H9 (cell line): ENCODE measurements at regions not wholly inside any gene's neighbourhood (a gene's known extent, or its start where the extent isn't known, plus 50 kb on each side); places are given as distances from the start of the nearest gene placed in this dataset.

Source experiments
- DNase-seq: peaks from one replicate; pipeline ENCODE4 v3.0.0-alpha.2; 2017
- H2AFZ ChIP-seq: one replicate; pipeline ENCODE4 v1.6.1; 2013; ENCODE audit warnings: mild to moderate bottlenecking, low read length, control low read depth, moderate library complexity
- H2AK5ac ChIP-seq: 2 replicates; pipeline ENCODE4 v1.6.1; 2013; ENCODE audit warnings: low read length, control low read depth, mixed read lengths; ENCODE audit not compliant: insufficient read length
- H2BK120ac ChIP-seq: one replicate; pipeline ENCODE4 v1.6.1; 2013; ENCODE audit warnings: low read depth, mild to moderate bottlenecking, low read length, control low read depth, inconsistent platforms; ENCODE audit not compliant: poor library complexity, severe bottlenecking
- H2BK12ac ChIP-seq: 2 replicates; pipeline ENCODE4 v1.6.1; 2013; ENCODE audit warnings: low read length, control low read depth, mixed read lengths, low read depth; ENCODE audit not compliant: insufficient read length
- H2BK15ac ChIP-seq: 2 replicates; pipeline ENCODE4 v1.6.1; 2013; ENCODE audit warnings: low read depth, low read length, control low read depth
- H2BK20ac ChIP-seq: one replicate; pipeline ENCODE4 v1.6.1; 2013; ENCODE audit warnings: low read depth, mild to moderate bottlenecking, low read length, control low read depth, inconsistent platforms; ENCODE audit not compliant: poor library complexity, severe bottlenecking
- H2BK5ac ChIP-seq: 2 replicates; pipeline ENCODE4 v1.6.1; 2013; ENCODE audit warnings: low read length, control low read depth, mixed read lengths; ENCODE audit not compliant: insufficient read length
- H3K14ac ChIP-seq: 2 replicates; pipeline ENCODE4 v1.6.1; 2013; ENCODE audit warnings: low read length, control low read depth; ENCODE audit not compliant: insufficient read depth
- H3K18ac ChIP-seq: 2 replicates; pipeline ENCODE4 v1.6.1; 2013; ENCODE audit warnings: low read depth, mild to moderate bottlenecking, mixed read lengths, low read length, control low read depth; ENCODE audit not compliant: insufficient read length
- H3K23ac ChIP-seq: 2 replicates; pipeline ENCODE4 v1.6.1; 2013; ENCODE audit warnings: low read length, control low read depth, mixed read lengths, low read depth; ENCODE audit not compliant: insufficient read length
- H3K23me2 ChIP-seq: 2 replicates; pipeline ENCODE4 v1.6.1; 2013; ENCODE audit warnings: low read depth, mild to moderate bottlenecking, mixed read lengths, low read length, control low read depth; ENCODE audit not compliant: insufficient read length, poor library complexity, severe bottlenecking
- H3K27ac ChIP-seq: 2 replicates; pipeline ENCODE4 v1.5.1; 2013; ENCODE audit warnings: low read length, control low read depth, mixed read lengths, low read depth; ENCODE audit not compliant: insufficient read length
- H3K27me3 ChIP-seq: 2 replicates; pipeline ENCODE4 v1.6.1; 2013; ENCODE audit warnings: low read length, control low read depth, inconsistent platforms; ENCODE audit not compliant: insufficient read depth
- H3K4ac ChIP-seq: 2 replicates; pipeline ENCODE4 v1.6.1; 2013; ENCODE audit warnings: low read depth, mild to moderate bottlenecking, control low read depth, inconsistent platforms, low read length, moderate library complexity
- H3K4me1 ChIP-seq: 2 replicates; pipeline ENCODE4 v1.6.1; 2013; ENCODE audit warnings: low read length, control low read depth, inconsistent platforms; ENCODE audit not compliant: insufficient read depth
- H3K4me2 ChIP-seq: 2 replicates; pipeline ENCODE4 v1.6.1; 2013; ENCODE audit warnings: low read length, control low read depth, mixed read lengths; ENCODE audit not compliant: insufficient read length, insufficient read depth
- H3K56ac ChIP-seq: 2 replicates; pipeline ENCODE4 v1.6.1; 2013; ENCODE audit warnings: low read depth, mild to moderate bottlenecking, mixed read lengths, low read length, control low read depth; ENCODE audit not compliant: insufficient read length
- H3K79me1 ChIP-seq: 2 replicates; pipeline ENCODE4 v1.6.1; 2013; ENCODE audit warnings: low read depth, mild to moderate bottlenecking, moderate library complexity, low read length, control low read depth, inconsistent platforms; ENCODE audit not compliant: insufficient read depth, poor library complexity, severe bottlenecking
- H3K79me2 ChIP-seq: 2 replicates; pipeline ENCODE4 v1.6.1; 2013; ENCODE audit warnings: low read length, control low read depth, inconsistent platforms; ENCODE audit not compliant: insufficient read depth
- H3K9ac ChIP-seq: 2 replicates; pipeline ENCODE4 v1.6.1; 2013; ENCODE audit warnings: low read length, control low read depth, mixed read lengths; ENCODE audit not compliant: insufficient read length; ENCODE audit errors: extremely low read depth
- H3K9me3 ChIP-seq: one replicate; pipeline ENCODE4 v1.6.1; 2013; ENCODE audit warnings: low read depth, low read length, inconsistent platforms; ENCODE audit not compliant: control insufficient read depth
- H3T11ph ChIP-seq: one replicate; pipeline ENCODE4 v1.6.1; 2013; ENCODE audit warnings: mild to moderate bottlenecking, low read length, control low read depth, inconsistent platforms
- H4K20me1 ChIP-seq: one replicate; pipeline ENCODE4 v1.6.1; 2013; ENCODE audit not compliant: control insufficient read depth, insufficient read length, insufficient read depth
- H4K5ac ChIP-seq: 2 replicates; pipeline ENCODE4 v1.6.1; 2013; ENCODE audit warnings: low read depth, mild to moderate bottlenecking, mixed read lengths, low read length, control low read depth; ENCODE audit not compliant: insufficient read length
- H4K8ac ChIP-seq: replicated peaks from 2 replicates; pipeline ENCODE4 v1.6.1; 2013; ENCODE audit warnings: low read length, control low read depth, mixed read lengths, low read depth; ENCODE audit not compliant: insufficient read length
- H4K91ac ChIP-seq: 2 replicates; pipeline ENCODE4 v1.6.1; 2013; ENCODE audit warnings: low read depth, mild to moderate bottlenecking, moderate library complexity, mixed read lengths, low read length, control low read depth; ENCODE audit not compliant: insufficient read length
- H3K27ac Mint-ChIP-seq, 3 experiments: 2 replicates in 2 of 3; 3 replicates in 1 of 3; pipeline ENCODE4 v1.8.0; 2020 to 2021; ENCODE audit warnings: mixed read lengths in 3 of 3, mild to moderate bottlenecking in 1 of 3, moderate library complexity in 1 of 3
- H3K27me3 Mint-ChIP-seq: 2 replicates; pipeline ENCODE4 v1.8.0; 2021; ENCODE audit warnings: low read depth, mild to moderate bottlenecking, moderate library complexity, mixed read lengths
- H3K36me3 Mint-ChIP-seq, 3 experiments: 2 replicates in 2 of 3; 3 replicates in 1 of 3; pipeline ENCODE4 v1.8.0; 2020 to 2021; ENCODE audit warnings: low read depth in 3 of 3, mixed read lengths in 3 of 3; ENCODE audit not compliant: insufficient read depth in 1 of 3
- H3K4me1 Mint-ChIP-seq, 2 experiments: 2 replicates each; pipeline ENCODE4 v1.8.0; 2020; ENCODE audit warnings: mixed read lengths in 2 of 2
- H3K4me3 Mint-ChIP-seq, 2 experiments: 2 replicates in 1 of 2; 3 replicates in 1 of 2; pipeline ENCODE4 v1.8.0; 2020 to 2021; ENCODE audit warnings: mild to moderate bottlenecking in 2 of 2, mixed read lengths in 2 of 2, moderate library complexity in 1 of 2
- H3K9me3 Mint-ChIP-seq, 2 experiments: 2 replicates in 1 of 2; 3 replicates in 1 of 2; pipeline ENCODE4 v1.8.0; 2020; ENCODE audit warnings: mild to moderate bottlenecking in 2 of 2, mixed read lengths in 2 of 2, moderate library complexity in 1 of 2
- CTCF ChIP-seq: fragments of 200-600 bp; sonication (generic); conservative IDR thresholded peaks from 3 replicates; pipeline ENCODE4 v1.8.0; 2021; ENCODE audit warnings: antibody characterized with exemption, mild to moderate bottlenecking
- WGBS: extraction: QIAGEN DNeasy Blood & Tissue Kit; methylation state at CpG from one replicate; pipeline ENCODE4 v1.1.7; 2013; ENCODE audit warnings: missing lambda C conversion rate, low lambda C conversion rate, mixed read lengths; ENCODE audit not compliant: insufficient read length; ENCODE audit errors: extremely low coverage; 5-methylcytosine and 5-hydroxymethylcytosine counted together

GRCh38 chr6:77019081-77019480 is 444.2 kb downstream of the HTR1B start:
- H3K27me3 Mint-ChIP-seq, result no peaks in the 10 kb centered on the region; the same call in 1 of the 2 replicates
- Histone ChIP-seq H2BK12ac (no peak overlapping the region), H4K91ac (no peak overlapping the region), H3K9me3 (no peaks in the 10 kb centered on the region), H3K79me2 (no peaks in the 10 kb centered on the region), H3T11ph (no peak overlapping the region), H3K27ac (no peak overlapping the region), H2BK15ac (no peak overlapping the region), H3K23ac (no peak overlapping the region), H2BK20ac (no peak overlapping the region), H2AK5ac (no peak overlapping the region), H3K4ac (no peak overlapping the region), H3K4me2 (no peak overlapping the region), H4K20me1 (no peaks in the 10 kb centered on the region), H3K27me3 (no peaks in the 10 kb centered on the region), H3K18ac (no peak overlapping the region), H2AFZ (no peak overlapping the region), H3K4me1 (no peaks in the 10 kb centered on the region), H4K8ac (no peak overlapping the region), H2BK120ac (no peak overlapping the region), H4K5ac (no peak overlapping the region), H3K14ac (no peak overlapping the region), H2BK5ac (no peak overlapping the region), H3K56ac (no peak overlapping the region), H3K23me2 (no peaks in the 10 kb centered on the region), H3K79me1 (no peaks in the 10 kb centered on the region), H3K9ac (no peak overlapping the region)
- no peak for DNase-seq
- no peak overlapping the region for H3K4me3 Mint-ChIP-seq
- no CpG with 5 or more reads among the region's 3 CpGs for WGBS
- H3K27ac Mint-ChIP-seq, result no peak overlapping the region
- no peaks in the 10 kb centered on the region for H3K4me1 Mint-ChIP-seq
- TF ChIP-seq CTCF, result no peak
- H3K36me3 Mint-ChIP-seq, result no peaks in the 10 kb centered on the region
- no peaks in the 10 kb centered on the region for H3K9me3 Mint-ChIP-seq
